ENCODE measurements at regions not wholly inside any gene's neighbourhood (a gene's known extent, or its start where the extent isn't known, plus 50 kb on each side); places are given as distances from the start of the nearest gene placed in this dataset.

DNA sequence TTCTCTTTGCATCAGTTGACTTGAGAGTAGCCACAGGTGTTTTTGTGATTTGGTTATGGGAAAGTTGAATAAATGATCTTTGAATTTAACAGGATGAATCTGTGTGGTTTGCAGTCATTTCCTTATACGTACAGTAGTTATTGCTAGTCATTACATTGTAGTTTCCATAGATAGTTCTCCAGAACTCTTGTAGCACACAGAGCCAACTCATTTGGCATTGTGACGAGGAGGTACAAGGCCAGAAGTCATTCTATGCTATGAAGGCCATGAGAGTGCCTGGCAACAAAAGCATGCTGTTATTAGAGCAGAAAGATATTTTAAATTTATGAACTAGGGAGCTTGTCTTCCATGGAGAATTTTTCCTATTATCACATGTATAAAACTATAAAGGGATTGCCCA is 973.0 kb upstream of the CHAC2 start:
- Histone ChIP-seq H3K4me2 (ENCODE audit: low read depth, low read length, poor library complexity, severe bottlenecking) (no peak overlapping the region), H3K27me3 (ENCODE audit: low read length) (no peaks in the 10 kb centered on the region), H2AFZ (ENCODE audit: low read depth, low read length, severe bottlenecking) (no peak overlapping the region), H3K9me3 (ENCODE audit: insufficient read depth, low read length) (no peaks in the 10 kb centered on the region), H3K9me2 (replicated peaks; ENCODE audit: insufficient read depth, low read length) (no peaks in the 10 kb centered on the region), H4K20me1 (ENCODE audit: low read depth, low read length) (no peaks in the 10 kb centered on the region), H3K4me3 (ENCODE audit: insufficient read depth, low read length, poor library complexity, severe bottlenecking) (no peak overlapping the region), H3K27ac (ENCODE audit: low read depth, low read length) (no peak overlapping the region), H3K36me3 (ENCODE audit: low read length) (no peaks in the 10 kb centered on the region), H3F3A (ENCODE audit: insufficient read depth) (no peaks in the 10 kb centered on the region), H3K79me2 (ENCODE audit: insufficient read depth, low read length) (no peaks in the 10 kb centered on the region), H3K9ac (ENCODE audit: low read length) (no peak overlapping the region)
- TF ChIP-seq, protein P1, sequence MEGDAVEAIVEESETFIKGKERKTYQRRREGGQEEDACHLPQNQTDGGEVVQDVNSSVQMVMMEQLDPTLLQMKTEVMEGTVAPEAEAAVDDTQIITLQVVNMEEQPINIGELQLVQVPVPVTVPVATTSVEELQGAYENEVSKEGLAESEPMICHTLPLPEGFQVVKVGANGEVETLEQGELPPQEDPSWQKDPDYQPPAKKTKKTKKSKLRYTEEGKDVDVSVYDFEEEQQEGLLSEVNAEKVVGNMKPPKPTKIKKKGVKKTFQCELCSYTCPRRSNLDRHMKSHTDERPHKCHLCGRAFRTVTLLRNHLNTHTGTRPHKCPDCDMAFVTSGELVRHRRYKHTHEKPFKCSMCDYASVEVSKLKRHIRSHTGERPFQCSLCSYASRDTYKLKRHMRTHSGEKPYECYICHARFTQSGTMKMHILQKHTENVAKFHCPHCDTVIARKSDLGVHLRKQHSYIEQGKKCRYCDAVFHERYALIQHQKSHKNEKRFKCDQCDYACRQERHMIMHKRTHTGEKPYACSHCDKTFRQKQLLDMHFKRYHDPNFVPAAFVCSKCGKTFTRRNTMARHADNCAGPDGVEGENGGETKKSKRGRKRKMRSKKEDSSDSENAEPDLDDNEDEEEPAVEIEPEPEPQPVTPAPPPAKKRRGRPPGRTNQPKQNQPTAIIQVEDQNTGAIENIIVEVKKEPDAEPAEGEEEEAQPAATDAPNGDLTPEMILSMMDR (IDR thresholded peaks at IDR 0.05; ENCODE audit: insufficient read depth, low read length, poor library complexity, severe bottlenecking) = no peak
- no peak for TF ChIP-seq EZH2phosphoT487 (conservative IDR thresholded peaks at IDR 0.05; ENCODE audit: low read length)

DNA sequence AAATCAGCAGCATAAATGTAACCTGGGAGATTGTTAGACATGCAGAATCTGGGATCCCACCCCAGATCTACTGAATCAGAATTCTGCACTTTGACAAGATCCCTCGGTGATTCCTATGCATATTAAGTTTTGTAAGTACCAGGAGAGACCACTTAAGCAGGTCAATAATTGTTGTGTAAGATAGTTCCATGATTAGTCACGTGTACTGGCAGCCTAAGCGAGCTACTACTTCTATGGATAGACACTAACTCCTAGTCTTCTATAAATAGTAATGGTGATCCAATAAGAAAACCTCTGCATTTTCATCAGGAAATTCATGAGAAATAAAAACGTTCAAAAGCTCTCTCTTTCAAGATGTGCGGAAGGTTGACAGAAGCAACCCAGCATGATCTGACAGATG is 988.2 kb upstream of the CHAC2 start:
- H3K36me3 ChIP-seq (ENCODE audit: low read length) = no peaks in the 10 kb centered on the region
- no peaks in the 10 kb centered on the region for H3K27me3 ChIP-seq (ENCODE audit: low read length)
- no peak overlapping the region for H2AFZ ChIP-seq (ENCODE audit: low read depth, low read length, severe bottlenecking)
- no peak overlapping the region for H3K4me3 ChIP-seq (ENCODE audit: insufficient read depth, low read length, poor library complexity, severe bottlenecking)
- no peaks in the 10 kb centered on the region for H4K20me1 ChIP-seq (ENCODE audit: low read depth, low read length)
- H3K9me3 ChIP-seq (ENCODE audit: insufficient read depth, low read length) = no peaks in the 10 kb centered on the region
- no peak overlapping the region for H3K9ac ChIP-seq (ENCODE audit: low read length)
- H3K27ac ChIP-seq (ENCODE audit: low read depth, low read length) = no peak overlapping the region
- no peak for TF ChIP-seq EZH2phosphoT487 (conservative IDR thresholded peaks at IDR 0.05; ENCODE audit: low read length)
- TF ChIP-seq, protein P1 (IDR thresholded peaks at IDR 0.05; ENCODE audit: insufficient read depth, low read length, poor library complexity, severe bottlenecking) = no peak
- no peaks in the 10 kb centered on the region for H3K79me2 ChIP-seq (ENCODE audit: insufficient read depth, low read length)
- H3K9me2 ChIP-seq (replicated peaks; ENCODE audit: insufficient read depth, low read length) = no peaks in the 10 kb centered on the region
- H3K4me2 ChIP-seq (ENCODE audit: low read depth, low read length, poor library complexity, severe bottlenecking) = no peak overlapping the region
- H3F3A ChIP-seq (ENCODE audit: insufficient read depth) = no peaks in the 10 kb centered on the region

DNA sequence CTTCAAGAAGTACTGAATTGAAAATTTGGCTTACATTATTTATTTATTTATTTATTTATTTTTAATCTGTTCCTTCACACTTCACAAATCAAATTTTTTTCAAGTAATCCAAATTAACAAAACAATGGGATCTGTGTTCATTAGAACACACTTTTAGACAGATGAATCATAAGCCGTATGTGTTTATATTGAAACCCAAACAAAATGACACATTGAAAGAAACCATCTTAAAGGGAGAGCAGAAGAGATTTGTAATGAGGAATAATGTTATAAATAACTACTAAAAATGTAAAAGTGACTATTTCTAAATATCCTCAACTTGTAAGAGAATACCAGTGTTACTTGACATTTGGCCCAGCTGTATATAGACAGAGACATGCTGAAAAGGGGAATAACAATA is 991.0 kb upstream of the CHAC2 start:
- TF ChIP-seq EZH2phosphoT487 (conservative IDR thresholded peaks at IDR 0.05; ENCODE audit: low read length) = no peak
- TF ChIP-seq, protein P1 (IDR thresholded peaks at IDR 0.05; ENCODE audit: insufficient read depth, low read length, poor library complexity, severe bottlenecking) = no peak
- H3K27me3 ChIP-seq (ENCODE audit: low read length) = no peaks in the 10 kb centered on the region

More for the DNA sequence above, 991.0 kb upstream of the CHAC2 start:
- Histone ChIP-seq H3K36me3 (ENCODE audit: low read length) (no peaks in the 10 kb centered on the region), H2AFZ (ENCODE audit: low read depth, low read length, severe bottlenecking) (no peak overlapping the region), H3K27ac (ENCODE audit: low read depth, low read length) (no peak overlapping the region), H3K4me2 (ENCODE audit: low read depth, low read length, poor library complexity, severe bottlenecking) (no peak overlapping the region), H4K20me1 (ENCODE audit: low read depth, low read length) (no peaks in the 10 kb centered on the region), H3K9me2 (replicated peaks; ENCODE audit: insufficient read depth, low read length) (no peaks in the 10 kb centered on the region), H3K79me2 (ENCODE audit: insufficient read depth, low read length) (no peaks in the 10 kb centered on the region), H3K9me3 (ENCODE audit: insufficient read depth, low read length) (no peaks in the 10 kb centered on the region), H3K4me3 (ENCODE audit: insufficient read depth, low read length, poor library complexity, severe bottlenecking) (no peak overlapping the region), H3K9ac (ENCODE audit: low read length) (no peak overlapping the region), H3F3A (ENCODE audit: insufficient read depth) (no peaks in the 10 kb centered on the region)

Measured in SU-DHL-6 (cell line).